Spinal cord (tissue), 9 donors: ENCODE measurements at regions not wholly inside any gene's neighbourhood (a gene's known extent, or its start where the extent isn't known, plus 50 kb on each side); places are given as distances from the start of the nearest gene placed in this dataset.
A peak's percentile ranks its signal among the peaks of the same experiment; 100 is the strongest.

Experiments used
- DNase-seq, 6 donors: peaks; one replicate each; pipeline versions ENCODE4 v3.0.0 to v3.0.0-alpha.2; 2013 to 2015; ENCODE audit warnings: low spot score in 6 of 6, low read depth in 4 of 6
- H3K27ac ChIP-seq: one replicate; pipeline ENCODE4 v1.5.1; 2013; ENCODE audit warnings: low read depth, low read length, control low read depth
- H3K27me3 ChIP-seq: one replicate; pipeline ENCODE4 v1.6.1; 2013; ENCODE audit warnings: low read length; ENCODE audit not compliant: control insufficient read depth, insufficient read depth
- H3K36me3 ChIP-seq: one replicate; pipeline ENCODE4 v1.6.1; 2013; ENCODE audit warnings: low read length; ENCODE audit not compliant: control insufficient read depth, insufficient read depth
- H3K4me1 ChIP-seq: one replicate; pipeline ENCODE4 v1.6.1; 2013; ENCODE audit warnings: low read length; ENCODE audit not compliant: control insufficient read depth, insufficient read depth
- H3K4me3 ChIP-seq: one replicate; pipeline ENCODE4 v1.5.1; 2013; ENCODE audit warnings: low read depth, low read length, control low read depth
- H3K9me3 ChIP-seq: one replicate; pipeline ENCODE4 v1.6.1; 2013; ENCODE audit warnings: low read length; ENCODE audit not compliant: control insufficient read depth, insufficient read depth
- WGBS: methylation state at CpG from one replicate; pipeline ENCODE4 v1.1.5; 2013; ENCODE audit warnings: missing lambda C conversion rate; ENCODE audit not compliant: insufficient coverage; 5-methylcytosine and 5-hydroxymethylcytosine counted together
- donor health status: healthy.

DNA sequence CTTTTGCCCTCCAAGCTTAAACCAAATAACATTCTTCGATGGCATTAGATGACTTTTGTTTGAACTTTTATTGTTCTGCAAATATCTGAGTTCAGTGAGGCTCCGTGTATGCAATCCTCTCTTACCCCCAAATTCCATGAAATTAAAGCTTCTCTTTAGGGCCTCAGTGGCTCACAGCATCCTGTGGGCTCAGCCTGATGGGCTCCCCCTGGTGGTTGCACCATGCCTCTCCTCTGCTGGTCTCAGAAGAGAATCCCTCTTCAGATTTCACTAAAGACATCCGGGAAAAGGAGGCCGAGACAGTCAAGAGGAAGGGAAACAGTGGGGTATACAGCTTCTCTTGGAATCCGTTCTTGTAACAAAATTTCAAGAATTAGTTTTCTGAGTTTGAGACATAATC is 331.6 kb upstream of the NT5E start:
- no peak for DNase-seq
- Histone ChIP-seq H3K4me3 (no peak overlapping the region), H3K9me3 (no peaks in the 10 kb centered on the region), H3K36me3 (no peaks in the 10 kb centered on the region), H3K27me3 (no peaks in the 10 kb centered on the region), H3K27ac (no peak overlapping the region), H3K4me1 (no peaks in the 10 kb centered on the region)
- WGBS = 60% methylated on average over 1 of the region's 5 CpGs

DNA sequence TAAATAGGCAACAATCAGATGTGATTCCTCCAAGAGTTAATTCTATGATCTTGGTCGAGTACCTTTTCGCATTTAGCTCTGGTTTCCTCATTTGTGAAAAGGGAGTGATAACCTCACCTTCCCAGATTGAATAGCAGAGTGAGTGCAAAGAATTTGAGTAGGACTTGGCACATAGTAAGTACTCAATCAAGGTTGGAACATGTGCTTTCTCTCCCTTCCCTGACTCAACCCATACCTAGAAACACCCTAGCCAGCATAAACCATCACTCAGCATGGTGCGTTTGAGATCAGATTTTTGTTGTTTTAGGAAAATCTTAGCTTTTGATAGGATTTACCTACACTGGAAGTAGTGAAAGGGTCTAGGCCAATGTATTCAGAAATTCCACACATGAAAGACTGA is 333.4 kb upstream of the NT5E start:
- WGBS = no CpG with 5 or more reads among the region's 3 CpGs

DNA sequence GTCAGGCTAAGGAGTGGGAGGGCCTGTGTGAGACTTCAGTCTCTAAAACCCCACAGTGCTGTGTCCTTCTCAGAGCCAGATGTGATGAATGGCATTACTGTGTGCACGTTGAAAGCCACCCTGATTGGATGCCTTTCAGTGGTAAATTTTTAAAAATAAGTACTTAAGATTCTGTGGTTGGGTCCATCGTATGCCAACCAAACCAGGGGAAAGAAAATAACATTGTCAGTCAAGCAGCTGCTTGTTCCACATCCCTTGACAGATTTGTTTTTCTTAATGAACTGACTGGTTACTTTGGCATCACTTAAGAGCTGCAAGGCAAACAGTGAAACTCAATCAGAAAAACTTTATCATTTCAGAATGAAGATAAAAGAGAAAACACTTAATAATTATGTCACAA is 334.0 kb upstream of the NT5E start:
- H3K27ac ChIP-seq = no peak overlapping the region
- no peaks in the 10 kb centered on the region for H3K4me1 ChIP-seq
- no peak for DNase-seq
- no peaks in the 10 kb centered on the region for H3K9me3 ChIP-seq
- H3K4me3 ChIP-seq = no peak overlapping the region
- WGBS = 30% methylated on average over 2 of the region's 2 CpGs
- no peaks in the 10 kb centered on the region for H3K36me3 ChIP-seq
- no peaks in the 10 kb centered on the region for H3K27me3 ChIP-seq

More for the DNA sequence above, 333.4 kb upstream of the NT5E start:
- H3K36me3 ChIP-seq = no peaks in the 10 kb centered on the region
- H3K27me3 ChIP-seq = no peaks in the 10 kb centered on the region
- no peak overlapping the region for H3K27ac ChIP-seq
- H3K9me3 ChIP-seq = no peaks in the 10 kb centered on the region
- no peak for DNase-seq
- no peaks in the 10 kb centered on the region for H3K4me1 ChIP-seq
- no peak overlapping the region for H3K4me3 ChIP-seq

DNA sequence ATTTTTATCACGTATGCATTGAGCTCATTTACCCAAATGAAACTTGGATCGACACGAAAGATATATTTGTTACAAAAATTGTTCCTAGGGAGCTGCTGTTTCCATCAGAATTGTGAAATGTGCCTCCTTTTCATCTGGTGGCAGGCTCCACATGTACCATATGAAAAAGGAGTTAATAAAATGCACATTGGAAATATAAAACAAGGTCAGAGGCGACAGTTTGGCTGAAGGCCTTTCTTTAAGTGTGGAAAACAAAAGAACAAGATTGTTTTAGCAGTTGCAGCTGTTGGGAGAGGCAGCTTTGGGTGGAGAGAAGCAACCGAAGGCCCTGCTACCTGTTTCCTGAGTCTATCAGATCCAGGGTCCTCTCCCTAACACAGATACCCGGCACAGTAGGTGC is 334.5 kb upstream of the NT5E start:
- DNase-seq = no peak
- no peaks in the 10 kb centered on the region for H3K27me3 ChIP-seq
- no peak overlapping the region for H3K27ac ChIP-seq
- H3K36me3 ChIP-seq = no peaks in the 10 kb centered on the region
- no peak overlapping the region for H3K4me3 ChIP-seq
- H3K4me1 ChIP-seq = no peaks in the 10 kb centered on the region
- no peaks in the 10 kb centered on the region for H3K9me3 ChIP-seq
- WGBS = 60% methylated on average over 1 of the region's 6 CpGs

DNA sequence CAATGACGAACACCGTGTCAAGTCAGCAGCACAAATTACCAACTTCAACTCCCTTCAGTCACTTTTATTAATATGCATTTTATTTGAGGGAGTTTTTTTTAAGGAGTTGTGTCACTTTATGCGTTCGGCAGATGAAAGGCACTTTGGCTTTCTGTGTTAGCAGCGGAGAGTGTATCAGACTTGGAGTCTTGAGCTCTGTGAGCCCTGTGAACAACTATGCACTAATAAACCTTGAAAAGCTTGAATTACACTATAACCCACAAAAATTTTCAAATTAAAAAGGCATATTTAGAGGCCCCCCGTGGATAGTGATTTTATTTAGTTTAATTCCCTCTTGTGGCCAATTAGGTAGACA is 335.3 kb upstream of the NT5E start:
- Histone ChIP-seq H3K27me3 (no peaks in the 10 kb centered on the region), H3K4me3 (peak overlapping the region; percentile 11), H3K36me3 (no peaks in the 10 kb centered on the region), H3K27ac (no peak overlapping the region), H3K4me1 (no peaks in the 10 kb centered on the region), H3K9me3 (no peaks in the 10 kb centered on the region)
- DNase-seq = no peak
- no CpG with 5 or more reads among the region's 6 CpGs for WGBS

DNA sequence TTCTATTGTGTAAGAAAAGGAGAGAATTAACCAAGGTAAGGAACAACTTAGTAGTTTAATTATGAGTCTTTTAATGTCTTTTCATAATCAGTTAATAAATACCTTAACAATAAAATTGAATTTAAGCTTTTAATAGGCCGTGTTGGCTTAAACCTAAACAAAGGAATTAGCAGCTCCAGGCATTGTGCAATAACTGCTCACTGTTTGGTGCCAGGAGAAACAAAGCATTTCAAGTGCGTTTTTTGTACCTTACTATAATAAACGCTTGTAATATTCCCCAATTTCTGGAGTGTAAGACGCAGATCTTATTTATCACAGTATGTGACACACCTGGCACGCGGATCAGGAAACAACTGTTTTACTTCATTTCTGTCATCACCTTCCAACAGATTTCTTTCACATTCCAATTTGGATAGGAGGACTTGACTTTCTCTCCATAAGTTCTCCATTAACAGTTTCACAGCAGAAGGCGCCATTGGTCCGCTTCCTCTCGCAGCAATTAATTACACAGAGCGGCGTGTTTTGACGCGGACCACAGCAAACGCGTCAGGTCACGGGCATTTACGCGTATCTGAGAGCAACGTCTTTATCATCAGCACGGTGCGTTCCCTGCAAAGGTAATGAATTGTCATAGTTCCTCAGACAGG is 335.8 kb upstream of the NT5E start:
- peak in 2 of 6 donors; percentile 42 to 71 for DNase-seq
- Histone ChIP-seq H3K9me3 (no peaks in the 10 kb centered on the region), H3K4me1 (no peaks in the 10 kb centered on the region), H3K36me3 (no peaks in the 10 kb centered on the region), H3K4me3 (peak overlapping the region; percentile 11), H3K27ac (no peak overlapping the region), H3K27me3 (no peaks in the 10 kb centered on the region)
- WGBS = 71% methylated on average over 20 of the region's 21 CpGs

DNA sequence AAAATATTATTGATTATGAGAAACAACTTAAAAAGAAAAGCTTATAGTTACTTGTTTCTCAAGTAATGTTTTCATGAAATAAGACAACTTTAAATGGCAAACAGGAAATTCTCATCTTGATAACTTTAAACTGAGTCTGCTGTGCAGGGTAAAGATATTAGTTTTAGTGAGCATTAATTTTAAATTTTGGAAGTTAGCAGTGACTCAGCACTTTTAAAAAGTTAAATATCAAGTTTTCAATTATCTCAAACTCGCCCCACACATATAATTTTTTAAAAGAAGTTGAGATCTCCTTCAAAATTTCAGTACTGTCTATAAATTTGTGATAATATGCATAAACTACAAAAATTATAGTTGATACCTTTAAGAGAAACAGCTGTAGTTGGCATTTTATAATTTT is 337.3 kb upstream of the NT5E start:
- no peaks in the 10 kb centered on the region for H3K4me1 ChIP-seq
- H3K9me3 ChIP-seq = no peaks in the 10 kb centered on the region
- DNase-seq = no peak
- H3K27ac ChIP-seq = no peak overlapping the region
- H3K27me3 ChIP-seq = no peaks in the 10 kb centered on the region
- WGBS = no CpG with 5 or more reads among the region's 1 CpG
- no peaks in the 10 kb centered on the region for H3K36me3 ChIP-seq
- H3K4me3 ChIP-seq = no peak overlapping the region

DNA sequence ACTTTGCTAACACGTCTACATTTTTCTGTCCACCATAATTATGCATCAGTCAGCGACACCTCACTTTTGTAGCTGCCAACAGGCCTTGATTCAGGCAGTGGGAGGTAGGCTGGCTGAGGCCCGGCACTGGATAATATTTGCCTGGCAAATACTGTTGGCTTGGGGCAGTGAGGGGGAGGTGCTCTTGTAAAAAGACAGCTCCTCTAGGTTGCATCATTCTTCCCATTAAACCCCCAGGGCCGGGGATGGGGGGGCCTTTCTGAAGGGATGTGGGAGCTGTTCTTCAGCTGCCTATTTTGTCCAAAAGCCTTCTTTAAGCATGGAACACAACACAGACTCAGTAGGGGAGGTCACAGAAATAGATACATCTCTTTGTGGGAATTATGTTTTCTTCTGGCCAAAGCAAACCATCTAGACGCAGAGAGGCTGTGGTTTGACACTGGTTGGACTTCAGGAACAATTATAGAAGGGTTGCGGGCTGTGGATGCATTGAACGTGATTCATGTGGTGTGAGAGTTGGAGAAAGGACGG is 338.3 kb upstream of the NT5E start:
- WGBS = 38% methylated on average over 3 of the region's 8 CpGs

DNA sequence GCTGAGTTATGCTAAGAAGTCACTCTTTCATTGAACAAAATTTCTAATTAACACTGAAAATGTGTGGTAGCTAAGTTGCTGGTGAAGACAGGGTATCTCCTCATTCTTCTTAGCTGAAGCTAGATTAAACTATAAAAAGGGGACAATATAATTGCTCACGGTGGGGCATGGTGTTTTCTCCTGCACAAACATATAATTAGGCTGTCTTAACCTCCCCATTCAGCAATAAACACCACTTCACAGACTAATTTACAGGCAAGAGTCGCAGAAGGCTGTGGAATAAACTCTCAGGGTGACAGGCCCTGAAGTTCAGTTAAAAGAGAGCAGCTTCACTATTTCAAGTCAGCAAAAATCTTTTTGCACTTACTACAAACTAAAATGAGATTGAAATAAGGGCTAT is 338.9 kb upstream of the NT5E start:
- H3K27me3 ChIP-seq = no peaks in the 10 kb centered on the region
- no CpG with 5 or more reads among the region's 2 CpGs for WGBS

More for the DNA sequence above, 338.3 kb upstream of the NT5E start:
- Histone ChIP-seq H3K4me3 (no peak overlapping the region), H3K9me3 (no peaks in the 10 kb centered on the region), H3K27me3 (no peaks in the 10 kb centered on the region), H3K36me3 (no peaks in the 10 kb centered on the region), H3K27ac (no peak overlapping the region), H3K4me1 (no peaks in the 10 kb centered on the region)
- DNase-seq = peak in 1 of 6 donors; percentile 53

DNA sequence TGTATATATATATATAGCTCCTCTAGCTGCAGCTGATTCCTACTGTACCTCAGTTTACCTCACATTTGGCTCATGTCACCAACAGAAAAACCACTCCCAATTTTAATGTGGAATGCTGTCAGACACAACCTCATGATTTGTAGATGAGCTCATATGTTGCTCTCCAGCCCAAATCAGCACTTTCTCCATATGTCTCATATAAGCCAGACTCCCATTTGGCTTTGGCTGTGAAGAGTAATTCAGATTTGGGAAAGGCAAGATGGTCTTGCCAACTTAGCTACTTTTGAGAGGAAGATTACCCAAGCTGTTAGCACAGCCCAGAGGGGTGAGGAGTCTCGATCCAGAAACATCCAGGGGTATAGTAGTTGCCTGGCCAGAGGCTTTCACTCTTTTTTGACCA is 342.2 kb upstream of the NT5E start:
- Histone ChIP-seq H3K9me3 (no peaks in the 10 kb centered on the region), H3K4me1 (no peaks in the 10 kb centered on the region), H3K36me3 (no peaks in the 10 kb centered on the region), H3K27ac (no peak overlapping the region), H3K4me3 (no peak overlapping the region), H3K27me3 (no peaks in the 10 kb centered on the region)
- DNase-seq = peak in 1 of 6 donors; percentile 87
- no CpG with 5 or more reads among the region's 1 CpG for WGBS

More for the DNA sequence above, 338.9 kb upstream of the NT5E start:
- Histone ChIP-seq H3K36me3 (no peaks in the 10 kb centered on the region), H3K27ac (no peak overlapping the region), H3K4me3 (no peak overlapping the region), H3K4me1 (no peaks in the 10 kb centered on the region), H3K9me3 (no peaks in the 10 kb centered on the region)
- no peak for DNase-seq
